Activated T-helper 17 cell treated with anti-CD3 and anti-CD28 coated beads, Interleukin-2, amount 50 U/mL, for 72 hours (primary cell): ENCODE measurements at regions not wholly inside any gene's neighbourhood (a gene's known extent, or its start where the extent isn't known, plus 50 kb on each side); places are given as distances from the start of the nearest gene placed in this dataset.
"Not testable (repeated sequence)": the region's sequence is repeated elsewhere in the genome, so short reads cannot be mapped to it uniquely, and the experiment has no call there.

Experiments used
- ATAC-seq: fragments of 150-1000 bp; cut with Tn5 transposase; replicated peaks from 2 replicates; pipeline ENCODE4 v1.10.0; 2021; ENCODE audit warnings: mild to moderate bottlenecking, moderate library complexity
- H3K27ac Mint-ChIP-seq: one replicate; pipeline ENCODE4 v1.8.0; 2022; ENCODE audit warnings: mixed read lengths
- H3K27me3 Mint-ChIP-seq: one replicate; pipeline ENCODE4 v1.8.0; 2022; ENCODE audit warnings: mixed read lengths
- H3K36me3 Mint-ChIP-seq: one replicate; pipeline ENCODE4 v1.8.0; 2022; ENCODE audit warnings: low read depth, mild to moderate bottlenecking, mixed read lengths
- H3K4me1 Mint-ChIP-seq: one replicate; pipeline ENCODE4 v1.8.0; 2022; ENCODE audit warnings: mixed read lengths
- H3K4me3 Mint-ChIP-seq: one replicate; pipeline ENCODE4 v1.8.0; 2022; ENCODE audit warnings: mild to moderate bottlenecking, mixed read lengths
- H3K9me3 Mint-ChIP-seq: one replicate; pipeline ENCODE4 v1.8.0; 2022; ENCODE audit warnings: mixed read lengths

DNA sequence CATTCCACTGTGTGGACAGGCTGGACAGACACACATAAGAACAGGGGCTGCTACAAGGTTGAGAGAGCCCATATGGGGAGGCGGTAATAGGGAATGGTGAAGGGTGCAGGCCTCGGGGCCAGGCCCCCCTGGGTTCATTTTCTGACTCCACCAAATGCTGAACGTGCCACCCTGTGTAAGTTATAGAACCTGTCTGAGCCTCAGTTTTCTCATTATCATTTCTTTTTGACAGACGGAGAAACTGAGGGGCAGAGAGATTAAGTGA is 569.5 kb downstream of the PTPRU start:
- Mint-ChIP-seq H3K4me1 (no peaks in the 10 kb centered on the region), H3K4me3 (no peak overlapping the region), H3K27me3 (peaks cover 23% of the 10 kb centered on the region), H3K27ac (no peak overlapping the region), H3K9me3 (no peaks in the 10 kb centered on the region), H3K36me3 (no peaks in the 10 kb centered on the region)
- ATAC-seq = no peak

DNA sequence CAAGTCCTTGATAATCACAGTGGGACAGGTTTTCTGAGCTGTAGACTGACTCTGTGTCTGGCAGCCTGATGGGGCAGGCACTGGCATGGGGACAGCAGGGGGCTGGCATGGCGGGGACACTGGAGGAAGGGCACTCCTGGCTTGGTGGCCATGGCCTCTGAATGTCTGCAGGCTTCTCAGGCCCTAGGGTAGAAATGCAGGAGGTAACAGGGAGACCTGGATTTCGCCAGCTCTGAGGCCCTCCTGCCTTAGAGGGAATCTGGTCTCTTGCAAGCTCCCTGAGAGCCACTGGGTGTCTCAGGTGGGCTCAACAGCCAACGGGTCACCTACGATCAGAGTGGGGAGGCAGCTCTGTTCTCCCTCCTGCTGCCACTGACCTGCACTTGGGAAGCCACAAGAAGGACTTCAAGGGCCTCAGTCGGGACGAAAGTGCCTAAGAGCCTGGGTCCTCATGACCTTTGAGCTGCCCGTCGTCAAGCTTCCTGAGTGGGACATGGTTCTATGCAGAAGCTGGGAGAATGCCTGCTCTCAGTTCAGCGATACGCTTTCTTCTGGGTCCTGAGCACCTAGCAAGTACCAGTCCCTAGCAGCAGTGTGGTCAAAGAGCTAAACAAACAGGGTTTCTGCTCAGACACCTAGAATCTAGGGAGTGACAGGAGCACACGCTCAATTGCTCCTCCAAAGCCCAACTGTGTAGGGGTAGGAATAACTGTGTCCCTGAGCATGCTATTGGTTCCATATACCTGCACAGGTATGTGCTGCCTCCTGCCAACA is 569.0 kb downstream of the PTPRU start:
- H3K27ac Mint-ChIP-seq = no peak overlapping the region
- no peak for ATAC-seq
- H3K4me1 Mint-ChIP-seq = no peaks in the 10 kb centered on the region
- H3K9me3 Mint-ChIP-seq = no peaks in the 10 kb centered on the region
- peaks cover 23% of the 10 kb centered on the region for H3K27me3 Mint-ChIP-seq
- no peaks in the 10 kb centered on the region for H3K36me3 Mint-ChIP-seq
- no peak overlapping the region for H3K4me3 Mint-ChIP-seq

DNA sequence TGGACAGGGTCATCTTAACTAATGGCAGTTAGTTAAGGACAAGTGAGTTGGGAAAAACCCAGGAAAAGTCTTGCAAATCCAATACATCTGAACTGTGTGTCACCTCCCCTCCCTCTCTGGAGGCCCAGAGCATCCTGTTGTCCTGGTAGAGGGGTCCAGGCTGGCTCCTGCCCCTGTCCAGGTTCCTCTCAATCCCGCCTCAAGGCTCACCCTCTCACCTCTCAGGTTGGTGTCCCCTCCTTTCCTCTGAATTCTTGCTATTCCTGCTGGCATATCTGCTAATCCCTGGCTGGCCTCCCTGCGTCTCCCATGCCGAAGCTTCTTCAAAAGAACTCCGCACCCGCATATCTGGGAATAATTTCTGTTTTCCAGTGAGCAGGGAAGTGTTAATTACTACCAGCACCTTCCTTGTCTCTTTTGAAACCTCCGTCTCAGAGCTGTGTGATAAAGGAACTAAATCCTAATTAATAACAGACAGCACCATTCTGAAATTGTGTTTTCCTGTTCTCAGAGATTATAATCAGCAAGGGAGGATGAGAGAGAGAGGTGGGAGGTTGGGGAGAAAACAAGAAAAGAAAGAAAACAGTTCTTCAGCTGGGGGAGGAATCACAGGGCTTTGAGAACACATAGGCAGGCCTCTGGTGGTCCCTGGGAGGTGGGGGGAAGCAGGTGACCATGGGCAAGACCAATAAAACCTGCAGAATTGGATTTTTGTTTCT is 568.0 kb downstream of the PTPRU start:
- no peaks in the 10 kb centered on the region for H3K36me3 Mint-ChIP-seq
- H3K27ac Mint-ChIP-seq = peak overlapping the region; percentile 11
- ATAC-seq = no peak

DNA sequence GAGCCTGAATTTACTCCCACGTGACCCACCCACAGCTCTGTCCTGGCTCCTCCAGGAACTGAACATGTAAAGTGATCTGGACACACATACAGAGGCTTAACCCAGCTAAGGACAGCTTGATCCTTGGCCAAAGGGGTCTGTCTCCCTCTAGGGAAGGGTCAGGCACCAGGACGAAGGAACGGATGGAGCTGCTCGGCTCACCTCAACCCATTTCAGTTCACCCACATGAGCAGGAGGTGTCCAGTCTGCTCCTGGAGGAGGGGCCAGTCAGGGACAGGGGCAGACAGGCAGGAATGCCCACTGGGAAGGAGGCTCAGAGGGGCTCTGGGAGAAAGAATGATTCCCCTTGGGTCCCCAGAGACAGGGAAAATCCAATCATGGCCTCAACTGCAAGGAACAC is 567.2 kb downstream of the PTPRU start:
- ATAC-seq = no peak
- Mint-ChIP-seq H3K4me1 (no peaks in the 10 kb centered on the region), H3K9me3 (no peaks in the 10 kb centered on the region), H3K36me3 (no peaks in the 10 kb centered on the region), H3K27me3 (peaks cover 17% of the 10 kb centered on the region), H3K27ac (no peak overlapping the region), H3K4me3 (no peak overlapping the region)

More for the DNA sequence above, 568.0 kb downstream of the PTPRU start:
- H3K9me3 Mint-ChIP-seq = no peaks in the 10 kb centered on the region
- H3K4me1 Mint-ChIP-seq = no peaks in the 10 kb centered on the region
- peaks cover 17% of the 10 kb centered on the region for H3K27me3 Mint-ChIP-seq
- H3K4me3 Mint-ChIP-seq = no peak overlapping the region

DNA sequence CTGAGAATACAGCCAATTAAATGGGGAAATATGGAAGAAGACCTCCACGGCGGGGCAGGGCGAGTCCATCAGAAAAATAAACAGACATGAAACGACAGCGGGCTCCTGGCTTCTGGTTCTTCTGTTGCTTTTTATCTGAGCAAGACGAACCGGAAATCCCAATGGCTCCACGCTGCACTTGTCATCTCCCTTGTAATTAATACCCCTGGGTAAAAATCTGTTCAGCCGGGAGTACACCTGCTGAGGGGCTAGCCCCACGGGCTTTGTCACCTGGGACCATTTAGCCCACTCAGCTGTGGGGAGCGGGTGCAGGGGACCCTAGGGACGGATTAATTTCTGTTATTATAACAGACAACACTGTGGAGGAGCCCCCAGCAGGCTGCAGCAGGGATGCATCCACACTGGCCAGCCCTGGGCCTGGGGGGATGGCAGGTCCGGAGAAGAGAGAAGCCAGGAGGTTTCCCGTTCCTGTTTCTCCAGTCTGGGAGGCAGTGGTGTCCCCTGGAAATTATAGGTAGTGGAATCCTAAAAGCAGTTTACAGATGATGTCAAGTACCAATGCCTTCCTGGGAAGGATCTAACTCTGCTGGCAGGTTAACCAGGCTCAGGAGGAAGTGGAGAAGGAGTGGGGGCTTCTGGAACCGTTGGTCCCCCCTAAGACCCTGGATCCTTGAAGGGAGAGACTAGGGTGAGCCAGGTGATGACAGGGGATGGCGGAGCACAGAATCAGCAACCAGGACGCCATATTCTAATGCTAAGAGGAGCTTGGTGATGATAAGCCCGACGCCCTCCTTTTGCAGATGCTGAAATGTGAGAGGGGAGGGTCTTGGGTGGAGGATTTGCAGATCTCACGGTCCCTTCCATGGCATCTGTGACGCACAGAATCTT is 566.1 kb downstream of the PTPRU start:
- ATAC-seq = no peak
- Mint-ChIP-seq H3K27me3 (peaks cover 17% of the 10 kb centered on the region), H3K9me3 (no peaks in the 10 kb centered on the region), H3K27ac (no peak overlapping the region), H3K4me1 (no peaks in the 10 kb centered on the region), H3K4me3 (no peak overlapping the region), H3K36me3 (no peaks in the 10 kb centered on the region)

DNA sequence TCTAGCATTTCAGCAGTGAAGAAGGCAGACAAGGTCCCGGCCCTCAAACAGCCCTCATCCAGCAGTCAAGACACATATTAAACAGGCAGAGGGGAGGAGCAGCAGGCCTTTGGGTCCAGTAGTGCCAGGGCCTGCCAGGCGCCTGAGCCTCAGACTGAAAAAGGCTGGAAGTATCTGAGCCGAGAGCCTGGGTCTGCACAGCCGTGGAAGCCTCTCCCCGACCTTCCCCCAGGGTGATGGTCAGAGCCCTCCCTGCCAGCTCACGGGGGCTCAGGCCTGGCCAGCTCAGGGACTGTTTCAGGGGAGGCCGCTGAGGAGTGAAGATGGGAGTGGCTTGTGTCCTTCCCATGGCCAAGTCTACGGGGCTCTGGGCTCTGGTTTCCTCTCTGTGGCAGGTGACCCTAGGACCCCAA is 565.2 kb downstream of the PTPRU start:
- no peak for ATAC-seq
- no peaks in the 10 kb centered on the region for H3K36me3 Mint-ChIP-seq
- no peaks in the 10 kb centered on the region for H3K9me3 Mint-ChIP-seq
- H3K4me1 Mint-ChIP-seq = no peaks in the 10 kb centered on the region
- H3K27ac Mint-ChIP-seq = no peak overlapping the region
- H3K4me3 Mint-ChIP-seq = no peak overlapping the region
- peaks cover 17% of the 10 kb centered on the region for H3K27me3 Mint-ChIP-seq

DNA sequence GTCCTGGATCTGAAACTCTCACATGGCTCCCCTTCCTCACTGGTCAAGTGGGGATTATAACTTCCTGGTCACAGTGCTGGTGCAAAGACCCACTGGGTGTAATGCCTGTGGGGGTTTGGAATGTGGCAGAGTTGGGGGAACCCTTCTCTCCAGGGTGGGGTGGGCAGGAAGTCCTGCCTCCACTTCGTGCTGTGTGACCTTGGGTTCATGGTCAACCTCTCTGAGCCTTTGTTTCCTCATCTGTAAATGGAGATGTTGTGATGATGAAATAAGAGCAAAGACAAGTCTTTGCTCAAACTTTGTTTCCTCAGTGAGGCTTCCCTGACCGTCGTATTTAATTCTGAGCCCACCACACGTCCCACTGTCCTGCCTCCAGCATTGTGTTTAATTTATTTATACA is 564.7 kb downstream of the PTPRU start:
- Mint-ChIP-seq H3K27me3 (peaks cover 17% of the 10 kb centered on the region), H3K4me1 (no peaks in the 10 kb centered on the region), H3K9me3 (no peaks in the 10 kb centered on the region), H3K4me3 (no peak overlapping the region), H3K36me3 (no peaks in the 10 kb centered on the region), H3K27ac (no peak overlapping the region)
- no peak for ATAC-seq

DNA sequence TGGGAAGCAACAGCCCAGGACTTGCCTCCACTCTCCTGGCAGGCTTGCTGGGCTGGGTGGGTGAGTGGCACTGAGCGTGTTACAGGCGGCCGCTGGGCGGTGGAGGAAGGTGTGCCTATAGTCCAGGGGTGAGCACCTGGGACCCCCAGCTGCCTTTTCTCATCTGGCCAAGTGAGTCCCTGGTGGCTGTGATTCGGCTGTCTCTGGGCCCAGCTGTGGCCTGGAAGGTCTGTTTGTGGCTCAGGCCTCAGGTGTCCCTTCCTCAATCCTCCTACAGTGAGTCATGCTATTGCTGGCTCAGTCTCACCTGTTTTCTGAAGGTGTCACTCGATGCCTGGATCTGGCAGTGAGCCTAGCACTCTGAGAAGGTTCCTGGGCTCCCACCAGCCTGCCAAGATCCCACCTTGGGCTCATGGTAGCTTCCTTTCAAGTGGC is 564.2 kb downstream of the PTPRU start:
- Mint-ChIP-seq H3K36me3 (no peaks in the 10 kb centered on the region), H3K4me1 (no peaks in the 10 kb centered on the region), H3K27ac (no peak overlapping the region), H3K4me3 (no peak overlapping the region), H3K27me3 (peaks cover 17% of the 10 kb centered on the region), H3K9me3 (no peaks in the 10 kb centered on the region)
- ATAC-seq = no peak

DNA sequence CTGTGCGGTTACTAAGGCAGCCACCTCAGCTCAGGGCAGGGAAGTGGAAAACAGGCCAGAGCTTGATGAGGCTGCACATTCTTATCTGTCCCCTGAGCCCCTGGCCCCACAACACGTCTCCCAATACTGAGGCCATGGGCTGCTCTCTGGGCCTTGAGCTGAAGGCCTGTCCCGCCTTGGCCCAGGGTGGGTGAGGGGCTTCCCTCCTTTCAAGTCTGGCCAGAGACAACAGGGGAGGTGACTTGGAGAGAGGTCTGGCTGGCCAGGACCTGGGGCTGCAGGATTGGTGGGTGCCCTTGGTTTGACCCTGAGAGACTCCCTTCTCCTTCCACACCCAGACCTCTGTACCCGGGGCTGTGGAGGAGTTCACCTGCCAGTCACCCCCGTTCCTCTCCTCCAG is 563.8 kb downstream of the PTPRU start:
- no peaks in the 10 kb centered on the region for H3K9me3 Mint-ChIP-seq
- no peak overlapping the region for H3K4me3 Mint-ChIP-seq
- ATAC-seq = no peak
- H3K27ac Mint-ChIP-seq = no peak overlapping the region
- no peaks in the 10 kb centered on the region for H3K36me3 Mint-ChIP-seq
- no peaks in the 10 kb centered on the region for H3K4me1 Mint-ChIP-seq
- peaks cover 17% of the 10 kb centered on the region for H3K27me3 Mint-ChIP-seq

DNA sequence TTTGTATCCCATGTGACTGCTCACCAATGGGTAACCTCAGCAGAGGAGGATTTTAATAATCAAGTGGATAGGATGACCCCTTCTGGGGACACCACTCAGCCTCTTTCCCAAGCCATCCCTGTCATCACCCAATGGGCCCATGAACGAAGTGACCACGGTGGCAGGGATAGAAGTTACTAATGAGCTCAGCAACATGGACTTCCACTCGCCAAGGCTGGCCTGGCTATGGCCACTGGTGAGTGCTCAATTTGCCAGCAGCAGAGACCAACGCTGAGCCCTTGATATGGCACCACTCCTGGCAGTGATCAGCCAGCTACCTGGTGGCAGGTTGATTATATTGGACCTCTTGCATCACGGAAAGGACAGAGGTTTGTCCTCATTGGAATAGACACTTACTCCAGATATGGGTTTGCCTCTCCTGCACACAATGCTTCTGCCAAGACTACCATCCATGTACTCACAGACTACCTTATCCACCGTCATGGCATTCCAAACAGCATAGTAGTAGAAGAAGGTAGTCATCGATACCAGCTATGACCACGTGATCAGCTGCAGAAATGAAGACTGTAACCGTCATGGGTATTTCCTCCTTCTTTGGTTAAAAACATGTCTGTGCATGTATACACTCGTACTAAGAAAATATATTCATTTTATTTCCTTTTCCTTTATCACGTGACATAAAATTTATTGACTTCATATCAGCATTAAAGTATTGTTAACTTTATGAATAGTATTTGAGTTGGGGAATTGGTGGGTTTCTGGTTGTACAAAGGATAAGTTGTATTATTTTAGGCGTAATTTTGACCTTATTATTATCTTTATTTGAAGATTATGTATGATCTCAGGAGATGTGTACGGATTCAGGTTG is 562.6 kb downstream of the PTPRU start:
- no peak for ATAC-seq
- Mint-ChIP-seq H3K9me3 (no peaks in the 10 kb centered on the region), H3K27me3 (peaks cover 13% of the 10 kb centered on the region), H3K36me3 (no peaks in the 10 kb centered on the region), H3K27ac (no peak overlapping the region), H3K4me3 (no peak overlapping the region), H3K4me1 (no peaks in the 10 kb centered on the region)

DNA sequence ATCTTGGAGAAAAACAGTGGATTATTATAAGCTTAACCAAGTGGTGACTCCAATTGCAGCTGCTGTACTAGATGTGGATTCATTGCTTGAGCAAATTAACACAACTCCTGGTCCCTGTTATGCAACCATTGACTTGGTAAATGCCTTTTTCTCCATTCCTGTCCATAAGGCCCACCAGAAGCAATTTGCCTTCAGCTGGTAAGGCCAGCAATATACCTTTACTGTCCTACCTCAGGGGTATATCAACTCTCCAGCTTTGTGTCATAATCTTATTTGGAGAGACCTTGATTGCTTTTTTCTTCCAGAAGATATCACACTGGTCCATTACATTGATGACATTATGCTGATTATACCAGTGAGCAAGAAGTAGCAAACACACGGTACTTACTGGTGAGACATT is 560.8 kb downstream of the PTPRU start:
- H3K27ac Mint-ChIP-seq = not testable (repeated sequence)

DNA sequence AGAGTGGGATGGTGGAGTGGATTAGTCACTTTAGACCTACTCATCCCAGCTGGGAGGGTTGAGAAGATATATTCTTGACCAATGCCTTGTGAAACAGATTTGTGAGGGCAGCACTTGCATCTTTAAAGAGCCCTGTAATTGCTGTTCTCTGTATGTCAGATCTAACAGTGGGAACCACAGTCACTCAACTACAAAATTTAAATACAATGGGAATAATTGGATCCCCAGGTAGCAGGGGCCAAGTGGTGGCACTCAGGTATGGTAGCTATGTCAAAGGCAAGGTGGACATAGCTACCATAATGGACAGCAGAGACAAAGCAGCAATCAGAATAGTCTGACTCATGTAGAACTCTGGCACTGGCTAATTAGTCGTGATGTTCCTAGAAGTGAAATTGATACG is 559.6 kb downstream of the PTPRU start:
- not testable (repeated sequence) for H3K36me3 Mint-ChIP-seq, H3K4me3 Mint-ChIP-seq

More for the DNA sequence above, 560.8 kb downstream of the PTPRU start:
- H3K36me3 Mint-ChIP-seq, H3K4me1 Mint-ChIP-seq, H3K4me3 Mint-ChIP-seq, H3K27me3 Mint-ChIP-seq, ATAC-seq, H3K9me3 Mint-ChIP-seq: not testable (repeated sequence)

DNA sequence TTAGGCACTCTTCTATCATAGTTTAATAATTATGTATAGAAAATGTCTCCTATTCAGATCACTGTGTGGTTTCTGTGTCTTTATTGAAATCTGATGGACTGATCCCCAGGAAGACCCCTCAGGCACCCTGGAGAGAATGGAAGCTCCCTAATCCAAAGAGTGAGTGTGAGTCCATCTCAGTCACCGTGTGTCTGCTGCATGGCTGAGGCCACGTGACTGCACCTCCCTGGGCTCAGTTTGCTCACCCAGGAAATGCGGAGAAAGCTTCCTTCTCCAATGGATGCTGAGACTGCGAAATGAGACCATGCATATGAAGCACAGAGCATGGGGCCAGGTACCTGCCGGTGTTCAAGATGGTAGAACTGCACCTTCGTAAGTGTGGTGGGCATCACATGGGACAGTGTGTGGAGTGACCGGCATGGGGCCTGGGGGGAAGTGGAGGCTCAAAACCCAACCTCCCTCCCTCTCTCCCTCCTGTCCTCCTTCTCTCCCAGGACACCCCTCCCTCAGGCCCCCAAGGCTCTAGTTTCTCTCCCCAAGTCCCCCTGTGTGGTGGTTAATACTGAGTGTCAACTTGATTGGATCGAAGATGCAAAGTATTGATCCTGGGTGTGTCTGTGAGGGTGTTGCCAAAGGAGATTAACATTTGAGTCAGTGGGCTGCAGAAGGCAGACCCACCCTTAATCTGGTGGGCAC is 557.5 kb downstream of the PTPRU start:
- no peak for ATAC-seq
- no peaks in the 10 kb centered on the region for H3K36me3 Mint-ChIP-seq
- H3K9me3 Mint-ChIP-seq = no peaks in the 10 kb centered on the region
- H3K4me1 Mint-ChIP-seq = no peaks in the 10 kb centered on the region
- H3K4me3 Mint-ChIP-seq = no peak overlapping the region
- H3K27me3 Mint-ChIP-seq = peaks cover 4% of the 10 kb centered on the region
- H3K27ac Mint-ChIP-seq = no peak overlapping the region

More for the DNA sequence above, 559.6 kb downstream of the PTPRU start:
- H3K4me1 Mint-ChIP-seq, ATAC-seq, H3K9me3 Mint-ChIP-seq, H3K27ac Mint-ChIP-seq, H3K27me3 Mint-ChIP-seq: not testable (repeated sequence)
